NCI-H2081 (cell line): ENCODE measurements at regions not wholly inside any gene's neighbourhood (a gene's known extent, or its start where the extent isn't known, plus 50 kb on each side); places are given as distances from the start of the nearest gene placed in this dataset.
"Not testable (repeated sequence)": the region's sequence is repeated elsewhere in the genome, so short reads cannot be mapped to it uniquely, and the experiment has no call there.

ENCODE experiments used
- DNase-seq, 2 experiments: peaks; one replicate each; lab custom pipeline; 2025; lab: John Stamatoyannopoulos, UW

DNA sequence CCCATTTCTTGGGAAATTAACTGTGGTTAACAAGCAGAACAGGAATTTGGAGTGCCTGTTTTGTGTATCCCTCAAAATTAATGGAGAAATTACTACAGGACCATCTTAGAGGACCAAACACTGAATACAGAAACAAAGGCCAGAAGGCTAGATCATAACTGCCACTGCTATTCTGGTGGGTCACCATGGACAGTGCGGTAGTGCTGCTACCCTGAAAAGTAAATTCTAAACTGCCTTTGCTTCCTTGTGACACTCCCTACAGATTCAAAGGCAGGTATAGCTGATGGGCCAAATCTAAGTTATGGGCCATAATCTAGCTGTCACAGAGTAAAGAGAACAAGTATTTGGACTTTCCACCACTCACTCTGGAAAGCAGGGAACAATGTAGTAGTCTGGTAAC is 575.8 kb upstream of the ADGRB3 start:
- DNase-seq, result no peak

- not testable (repeated sequence) for DNase-seq
These were observed 578.5 kb upstream of the ADGRB3 start for GRCh38 chr6:68056596-68056995.

DNA sequence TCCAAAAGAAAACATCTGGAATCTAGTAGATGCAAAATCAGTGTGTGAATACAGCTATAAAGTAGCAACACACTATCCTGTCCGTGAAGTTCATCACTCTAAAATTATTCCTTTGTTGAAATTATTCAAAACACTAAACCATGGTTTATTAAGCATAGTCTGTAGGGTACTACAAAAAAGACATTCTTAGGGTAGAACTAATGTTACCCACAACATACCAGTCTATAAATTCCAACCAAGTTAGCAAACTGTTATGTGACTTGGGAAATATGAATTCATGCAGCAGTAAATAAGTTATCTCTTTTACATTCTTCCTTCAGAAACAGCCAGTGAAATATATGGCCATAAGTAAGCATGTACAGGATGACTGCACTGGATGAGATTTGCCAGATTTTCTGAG is 580.3 kb upstream of the ADGRB3 start:
- no peak for DNase-seq

DNA sequence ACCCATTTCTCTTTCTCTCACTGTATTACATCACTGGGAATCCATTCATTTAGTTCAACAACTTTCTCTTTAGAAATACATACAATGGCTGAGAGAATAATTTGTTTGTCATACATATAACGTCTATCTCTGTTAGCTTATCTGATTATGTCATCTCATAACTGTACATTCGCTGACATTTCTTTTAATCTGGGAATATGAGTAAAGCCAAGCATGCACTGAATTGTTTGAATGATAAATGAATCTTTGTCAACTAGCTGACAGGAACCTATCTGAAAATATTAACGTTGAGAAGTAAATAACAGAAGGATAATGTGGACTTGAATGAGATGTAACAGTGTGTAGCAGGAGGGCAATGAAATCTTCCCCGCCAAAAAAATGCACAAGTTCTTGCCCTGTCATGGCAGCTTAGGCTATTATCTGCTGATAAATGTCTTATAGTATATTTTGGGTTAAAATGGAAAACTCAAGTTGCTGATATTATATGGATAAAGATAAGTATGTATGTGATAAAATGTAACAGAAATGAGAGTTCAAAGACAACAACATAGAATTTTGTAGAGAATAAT is 581.2 kb upstream of the ADGRB3 start:
- DNase-seq, result no peak

DNA sequence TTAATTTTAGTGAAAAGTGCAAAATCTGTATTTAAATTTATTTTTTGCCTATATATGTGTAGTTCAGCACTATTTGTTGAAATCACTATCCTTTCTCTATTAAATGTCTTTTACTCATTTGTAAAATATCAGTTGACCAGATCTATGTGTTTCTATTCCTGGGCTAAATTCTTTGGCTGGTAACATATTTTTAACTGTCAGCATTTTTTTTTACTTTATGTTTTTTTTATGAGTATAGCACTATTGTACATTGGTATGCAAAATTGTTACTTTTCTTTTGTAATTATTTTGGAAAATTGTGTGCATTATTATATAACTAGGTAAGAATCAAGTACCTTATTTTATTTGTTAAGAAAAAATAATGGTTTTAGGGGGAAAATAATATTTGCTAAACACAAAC is 582.8 kb upstream of the ADGRB3 start:
- no peak for DNase-seq

GRCh38 chr6:68049562-68049961 is 585.5 kb upstream of the ADGRB3 start:
- no peak for DNase-seq

DNA sequence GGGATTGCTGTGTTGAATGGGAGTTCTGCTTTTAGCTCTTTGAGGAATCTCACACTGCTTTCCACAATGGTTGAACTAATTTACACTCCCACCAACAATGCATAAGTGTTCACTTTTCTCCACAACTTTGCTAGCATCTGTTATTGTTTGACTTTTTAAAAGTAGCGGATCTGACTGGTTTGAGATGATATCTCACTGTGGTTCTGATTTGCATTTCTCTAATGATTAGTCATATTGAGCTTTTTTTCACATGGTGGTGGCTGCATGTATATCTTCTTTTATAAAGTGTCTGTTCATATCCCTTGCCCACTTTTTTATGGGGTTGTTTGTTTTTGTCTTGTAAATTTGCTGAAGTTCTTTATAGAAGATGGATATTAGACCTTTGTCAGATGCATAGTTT is 588.3 kb upstream of the ADGRB3 start:
- DNase-seq, result no peak

GRCh38 chr6:68046302-68046701 is 588.8 kb upstream of the ADGRB3 start:
- no peak for DNase-seq

DNA sequence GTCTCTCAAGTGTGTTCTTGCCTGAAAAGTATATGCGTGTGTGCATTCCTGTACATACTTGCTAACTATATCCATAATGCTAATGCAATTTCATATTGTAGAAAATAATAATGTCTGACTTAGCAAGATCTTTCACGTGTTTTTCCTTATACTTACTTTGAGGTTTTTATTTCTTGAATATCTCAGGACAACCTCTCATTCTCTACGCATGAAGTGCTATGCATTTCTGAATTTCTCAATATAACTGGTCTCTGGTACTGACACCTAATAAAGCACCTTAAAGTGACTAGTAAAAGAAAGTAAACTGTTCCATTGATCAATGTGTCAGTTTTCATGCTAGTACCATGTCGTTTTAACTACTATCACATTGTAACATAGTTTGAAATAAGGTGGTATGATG is 589.9 kb upstream of the ADGRB3 start:
- DNase-seq, result no peak

DNA sequence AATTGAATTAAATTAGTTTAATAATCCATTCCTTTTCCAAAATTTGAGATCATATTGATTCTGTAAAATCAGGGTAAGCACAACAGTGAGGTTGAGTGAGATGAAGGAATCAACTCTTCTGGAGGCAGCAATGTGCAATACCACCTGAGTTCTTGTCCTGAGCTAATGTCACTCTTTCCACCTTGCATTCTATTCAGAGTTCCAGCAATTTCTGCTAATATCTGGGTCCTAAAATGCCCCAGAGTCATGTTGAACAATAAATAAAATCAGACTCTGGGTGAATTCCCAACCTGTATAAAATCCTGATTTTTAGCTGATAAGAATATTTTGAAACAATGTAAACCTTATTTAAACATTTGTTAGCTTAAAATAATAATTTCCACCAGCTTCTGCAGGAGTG is 590.8 kb upstream of the ADGRB3 start:
- DNase-seq, result no peak

DNA sequence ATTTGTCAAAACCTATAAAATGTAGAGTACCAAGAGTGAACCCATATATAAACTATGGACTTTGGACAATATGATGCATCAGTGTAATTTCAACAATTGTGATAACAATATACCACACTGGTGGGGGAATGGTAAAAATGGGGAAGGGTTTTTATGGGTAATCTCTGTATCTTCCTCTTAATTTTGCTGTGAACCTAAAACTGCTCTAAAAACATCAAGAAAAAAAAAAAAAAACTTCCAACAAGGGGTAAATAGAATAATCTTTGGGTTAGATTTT is 592.0 kb upstream of the ADGRB3 start:
- DNase-seq, result no peak

DNA sequence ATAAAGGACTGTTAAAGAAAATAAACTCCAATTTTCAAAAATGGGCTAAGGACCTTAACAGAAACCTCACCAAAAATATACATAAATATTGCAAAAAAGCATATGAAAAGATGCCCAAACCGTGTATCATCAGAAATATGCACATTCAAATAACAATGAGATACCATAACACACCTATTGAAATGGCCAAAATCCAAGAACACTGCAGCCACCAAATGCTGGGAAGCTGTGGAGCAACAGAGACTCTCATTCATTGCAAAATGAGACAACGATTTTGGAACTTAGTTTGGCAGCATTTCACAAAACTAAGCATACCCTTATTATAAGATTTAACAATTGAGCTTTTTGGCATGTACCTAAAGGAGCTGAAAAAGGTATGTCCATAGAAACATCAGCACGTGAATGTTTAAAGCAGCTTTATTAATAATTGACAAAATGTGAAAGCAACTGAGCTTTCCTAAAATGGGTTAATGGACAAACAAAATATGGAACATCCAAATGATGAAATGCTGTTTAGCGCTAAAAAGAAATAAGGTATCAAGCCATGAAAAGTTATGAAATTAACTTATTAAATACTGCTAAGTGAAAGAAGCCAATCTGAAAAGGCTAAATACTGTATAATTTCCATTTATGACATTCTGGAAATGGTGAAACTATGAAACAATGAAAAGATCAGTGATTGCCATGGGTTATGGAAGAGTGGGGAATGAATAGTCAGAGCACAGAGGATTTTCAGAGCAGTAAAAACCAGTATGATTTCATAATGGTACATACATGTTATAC is 592.6 kb upstream of the ADGRB3 start:
- no peak for DNase-seq

DNA sequence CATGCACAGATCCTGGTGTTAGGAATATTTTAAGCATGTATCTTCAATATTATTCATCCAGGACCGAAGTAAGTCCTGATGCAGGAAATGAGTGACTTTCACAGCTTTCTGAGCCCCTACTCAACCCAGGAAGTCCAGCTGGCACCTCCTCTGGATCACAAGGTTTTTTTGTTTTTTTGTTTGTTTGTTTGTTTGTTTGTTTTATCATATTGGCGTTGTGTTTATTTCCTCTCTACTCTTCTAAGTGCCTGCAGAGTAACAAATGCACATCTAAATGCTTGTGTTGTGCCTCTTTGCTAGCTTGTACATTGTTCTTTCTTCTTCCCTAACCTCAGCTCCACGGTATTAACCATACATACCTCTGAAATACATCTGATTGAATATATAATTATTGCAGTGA is 594.3 kb upstream of the ADGRB3 start:
- no peak for DNase-seq

DNA sequence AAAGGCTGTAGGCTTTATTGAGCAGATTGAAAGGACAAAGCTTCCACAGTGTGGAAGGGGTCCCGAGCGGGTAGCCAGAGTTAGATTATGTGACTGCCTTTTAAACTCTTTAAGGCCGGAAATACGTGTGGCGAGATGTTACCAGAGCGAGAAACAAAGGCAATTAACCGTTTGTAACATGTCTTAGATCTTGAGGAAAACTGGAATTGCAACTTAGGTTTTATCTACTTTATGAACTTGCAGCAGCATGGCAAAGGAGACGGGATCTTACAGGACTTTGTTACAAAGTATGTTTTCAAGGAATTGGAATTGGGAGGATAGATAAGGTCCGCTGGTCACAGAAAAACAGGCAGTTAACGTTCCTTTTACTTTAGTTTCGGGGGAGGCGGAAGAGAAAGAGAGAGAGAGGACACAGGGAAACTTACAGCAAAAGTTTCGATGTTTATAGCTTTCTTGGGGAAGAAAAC is 594.7 kb upstream of the ADGRB3 start:
- no peak for DNase-seq

- no peak for DNase-seq
These were observed 595.3 kb upstream of the ADGRB3 start for GRCh38 chr6:68039641-68040311.

DNA sequence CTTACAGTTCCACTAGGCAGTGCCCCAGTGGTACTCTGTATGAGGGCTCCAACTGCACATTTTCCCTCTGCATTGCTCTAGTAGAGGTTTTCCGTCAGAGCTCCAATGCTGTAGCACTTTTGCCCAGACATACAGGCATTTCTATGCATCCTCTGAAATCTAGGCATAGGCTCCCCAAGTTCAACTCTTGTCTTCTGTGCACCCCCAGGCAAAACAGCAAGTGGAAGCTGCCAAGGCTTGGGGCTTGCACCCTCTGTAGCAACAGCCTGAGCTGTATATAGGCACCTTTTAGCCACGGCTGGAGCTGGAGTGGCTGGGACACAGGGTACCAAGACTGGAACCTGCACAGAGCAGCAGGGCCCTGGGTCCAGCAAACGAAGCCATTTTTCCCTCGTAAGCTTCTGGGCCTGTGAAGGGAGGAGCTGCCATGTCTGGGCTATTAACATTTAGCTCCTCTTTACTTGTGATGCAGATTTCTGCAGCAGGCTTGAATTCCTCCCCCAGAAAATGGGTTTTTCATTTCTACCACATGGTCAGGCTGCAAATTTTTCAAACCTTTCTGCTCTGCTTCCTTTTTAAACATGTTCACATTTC is 596.2 kb upstream of the ADGRB3 start:
- no peak for DNase-seq

GRCh38 chr6:68032217-68032616 is 602.9 kb upstream of the ADGRB3 start:
- no peak for DNase-seq

GRCh38 chr6:68031054-68031453 is 604.0 kb upstream of the ADGRB3 start:
- DNase-seq, result no peak

DNA sequence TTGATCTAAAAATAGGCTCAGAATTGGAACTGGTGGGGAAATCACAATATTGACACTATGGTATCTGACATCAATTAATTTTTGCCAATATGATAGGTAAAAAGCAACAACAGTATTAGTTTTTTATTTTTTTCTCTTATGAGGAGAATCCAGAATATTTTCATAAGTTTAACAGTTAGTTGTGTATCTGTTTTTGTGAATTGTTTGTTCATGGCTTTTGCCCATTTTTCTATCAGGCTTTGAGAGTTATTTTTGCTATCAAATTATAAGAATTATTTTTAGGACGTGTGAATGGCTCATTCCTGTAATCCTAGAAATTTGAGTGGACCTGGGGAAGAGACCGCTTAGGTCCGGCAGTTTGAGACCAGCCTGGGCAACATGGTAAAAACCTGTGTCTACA is 608.6 kb upstream of the ADGRB3 start:
- DNase-seq, result no peak

- no peak for DNase-seq
These were observed 609.3 kb upstream of the ADGRB3 start for GRCh38 chr6:68025764-68026163.

DNA sequence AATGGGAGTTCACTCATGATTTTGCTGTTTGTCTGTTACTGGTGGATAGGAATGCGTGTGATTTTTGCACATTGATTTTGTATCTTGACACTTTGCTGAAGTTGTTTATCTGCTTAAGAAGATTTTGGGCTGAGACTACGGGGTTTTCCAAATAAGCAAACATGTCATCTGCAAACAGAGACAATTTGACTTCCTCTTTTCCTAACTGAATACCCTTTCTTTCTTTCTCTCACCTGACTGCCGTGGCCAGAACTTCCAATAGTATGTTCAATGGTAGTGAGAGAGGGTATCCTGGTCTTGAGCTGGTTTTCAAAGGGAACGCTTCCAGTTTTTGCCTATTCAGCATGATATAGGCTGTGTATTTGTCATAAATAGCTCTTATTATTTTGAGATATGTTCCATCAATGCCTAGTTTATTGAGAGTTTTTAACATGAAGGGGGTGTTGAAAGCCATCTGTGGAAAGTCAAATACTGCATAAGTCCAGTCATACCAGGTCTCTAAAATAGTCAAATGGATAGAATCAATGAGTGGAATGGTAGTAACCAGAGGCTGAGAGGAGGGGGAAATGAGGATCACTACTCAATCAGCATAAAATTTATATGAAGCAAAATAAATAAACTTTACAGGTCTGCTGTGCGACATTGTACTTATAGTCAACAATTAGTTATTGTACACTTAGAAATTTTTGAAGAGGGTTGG is 610.4 kb upstream of the ADGRB3 start:
- DNase-seq, result no peak

DNA sequence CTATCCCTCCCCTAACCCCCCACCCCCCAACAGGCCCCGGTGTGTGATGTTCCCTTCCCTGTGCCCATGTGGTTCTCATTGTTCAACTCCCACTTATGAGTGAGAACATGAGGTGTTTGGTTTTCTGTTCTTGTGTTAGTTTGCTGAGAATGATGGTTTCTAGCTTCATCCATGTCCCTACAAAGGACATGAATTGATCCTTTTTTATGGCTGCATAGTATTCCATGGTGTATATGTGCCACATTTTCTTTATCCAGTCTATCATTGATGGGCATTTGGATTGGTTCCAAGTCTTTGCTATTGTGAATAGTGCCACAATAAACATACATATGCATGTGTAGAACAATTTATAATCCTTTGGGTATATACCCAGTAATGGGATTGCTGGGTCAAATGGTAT is 612.1 kb upstream of the ADGRB3 start:
- not testable (repeated sequence) for DNase-seq
